DOHH2 (cell line): ENCODE measurements at regions not wholly inside any gene's neighbourhood (a gene's known extent, or its start where the extent isn't known, plus 50 kb on each side); places are given as distances from the start of the nearest gene placed in this dataset.

Experiments
- H3F3A ChIP-seq: fragments of 200-600 bp; sonication (generic), shearing (Covaris generic); 2 replicates; pipeline ENCODE4 v1.6.0; 2016; ENCODE audit warnings: antibody characterized with exemption, mild to moderate bottlenecking; ENCODE audit not compliant: control insufficient read depth, insufficient read depth
- H3K27ac ChIP-seq: fragments of 200-600 bp; sonication (generic); 2 replicates; pipeline ENCODE4 v1.5.1; 2014; ENCODE audit warnings: low read depth, mild to moderate bottlenecking, low read length, moderate library complexity
- H3K27me3 ChIP-seq: fragments of 200-600 bp; sonication (generic); 2 replicates; pipeline ENCODE4 v1.6.1; 2014; ENCODE audit warnings: mild to moderate bottlenecking, low read length, mixed read lengths; ENCODE audit not compliant: control insufficient read depth
- H3K36me3 ChIP-seq: fragments of 200-600 bp; sonication (generic); 2 replicates; pipeline ENCODE4 v1.6.1; 2014; ENCODE audit warnings: mild to moderate bottlenecking, low read length, moderate library complexity, mixed read lengths; ENCODE audit not compliant: control insufficient read depth
- H3K4me1 ChIP-seq: fragments of 200-600 bp; sonication (generic); 2 replicates; pipeline ENCODE4 v1.6.1; 2014; ENCODE audit warnings: mild to moderate bottlenecking, low read length, mixed read lengths; ENCODE audit not compliant: control insufficient read depth
- H3K4me2 ChIP-seq: fragments of 200-600 bp; sonication (generic); 2 replicates; pipeline ENCODE4 v1.6.0; 2014; ENCODE audit warnings: mild to moderate bottlenecking, low read length, moderate library complexity
- H3K4me3 ChIP-seq: fragments of 200-600 bp; sonication (generic); 2 replicates; pipeline ENCODE4 v1.5.1; 2014; ENCODE audit warnings: mild to moderate bottlenecking, low read length, mixed read lengths
- H3K79me2 ChIP-seq: fragments of 200-600 bp; sonication (generic); 2 replicates; pipeline ENCODE4 v1.6.1; 2014; ENCODE audit warnings: mild to moderate bottlenecking, low read length, mixed read lengths; ENCODE audit not compliant: control insufficient read depth
- H3K9me2 ChIP-seq: fragments of 200-600 bp; sonication (generic); replicated peaks from 2 replicates; pipeline ENCODE4 v1.6.1; 2014; ENCODE audit warnings: mild to moderate bottlenecking, low read length, mixed read lengths; ENCODE audit not compliant: control insufficient read depth
- H3K9me3 ChIP-seq: fragments of 200-600 bp; sonication (generic); 2 replicates; pipeline ENCODE4 v1.6.1; 2014; ENCODE audit warnings: antibody characterized with exemption, low read length, mixed read lengths; ENCODE audit not compliant: control insufficient read depth, insufficient read depth
- H4K20me1 ChIP-seq: fragments of 200-600 bp; sonication (generic); 2 replicates; pipeline ENCODE4 v1.6.0; 2014; ENCODE audit warnings: low read depth, mild to moderate bottlenecking, antibody characterized with exemption, low read length, moderate library complexity; ENCODE audit not compliant: control insufficient read depth, insufficient read depth
- CTCF ChIP-seq: fragments of 200-600 bp; sonication (generic); IDR thresholded peaks from one replicate; pipeline ENCODE4 v1.5.1; 2014; ENCODE audit warnings: antibody characterized with exemption, mild to moderate bottlenecking, low read depth, low read length; ENCODE audit not compliant: poor library complexity, severe bottlenecking
- EZH2phosphoT487 ChIP-seq: fragments of 200-600 bp; sonication (generic); IDR thresholded peaks from 2 replicates; pipeline ENCODE4 v1.6.1; 2017; ENCODE audit warnings: borderline replicate concordance, mild to moderate bottlenecking, antibody characterized with exemption, low read length, moderate library complexity, mixed read lengths

GRCh38 chr13:22211876-22212275 lies 541.0 kb downstream of the FGF9 start:
- Histone ChIP-seq H3F3A (no peaks in the 10 kb centered on the region), H3K9me2 (no peaks in the 10 kb centered on the region), H3K36me3 (no peaks in the 10 kb centered on the region), H3K27me3 (no peaks in the 10 kb centered on the region), H3K79me2 (no peaks in the 10 kb centered on the region), H3K9me3 (peaks cover 25% of the 10 kb centered on the region; the same call in 1 of the 2 replicates), H3K4me2 (no peak overlapping the region), H3K27ac (no peak overlapping the region), H3K4me3 (no peak overlapping the region), H3K4me1 (no peaks in the 10 kb centered on the region), H4K20me1 (no peaks in the 10 kb centered on the region)
- TF ChIP-seq CTCF = no peak
- TF ChIP-seq EZH2phosphoT487 = no peak

- peaks cover 25% of the 10 kb centered on the region; the same call in 1 of the 2 replicates for H3K9me3 ChIP-seq
- no peaks in the 10 kb centered on the region for H3K36me3 ChIP-seq
- no peak overlapping the region for H3K27ac ChIP-seq
- no peak overlapping the region for H3K4me2 ChIP-seq
- no peaks in the 10 kb centered on the region for H3K27me3 ChIP-seq
- no peak overlapping the region for H3K4me3 ChIP-seq
- no peaks in the 10 kb centered on the region for H3F3A ChIP-seq
- no peaks in the 10 kb centered on the region for H3K9me2 ChIP-seq
- no peaks in the 10 kb centered on the region for H3K79me2 ChIP-seq
- no peaks in the 10 kb centered on the region for H3K4me1 ChIP-seq
- no peaks in the 10 kb centered on the region for H4K20me1 ChIP-seq
- TF ChIP-seq CTCF (no peak), EZH2phosphoT487 (no peak)
Observed at GRCh38 chr13:22212576-22212975, 541.7 kb downstream of the FGF9 start.

GRCh38 chr13:22214184-22214583 lies 543.3 kb downstream of the FGF9 start:
- no peaks in the 10 kb centered on the region for H3K9me2 ChIP-seq
- no peak overlapping the region for H3K4me2 ChIP-seq
- peaks cover 21% of the 10 kb centered on the region; the same call in 1 of the 2 replicates for H3K9me3 ChIP-seq
- H3K27me3 ChIP-seq = no peaks in the 10 kb centered on the region
- no peaks in the 10 kb centered on the region for H3K79me2 ChIP-seq
- H3K36me3 ChIP-seq = no peaks in the 10 kb centered on the region
- TF ChIP-seq EZH2phosphoT487 = no peak
- no peak for TF ChIP-seq CTCF
- no peaks in the 10 kb centered on the region for H3K4me1 ChIP-seq
- no peak overlapping the region for H3K4me3 ChIP-seq
- no peaks in the 10 kb centered on the region for H3F3A ChIP-seq
- no peak overlapping the region for H3K27ac ChIP-seq
- no peaks in the 10 kb centered on the region for H4K20me1 ChIP-seq

- Histone ChIP-seq H3K79me2 (no peaks in the 10 kb centered on the region), H4K20me1 (no peaks in the 10 kb centered on the region), H3K4me1 (no peaks in the 10 kb centered on the region), H3K9me3 (no peaks in the 10 kb centered on the region; the same call in 1 of the 2 replicates), H3K36me3 (no peaks in the 10 kb centered on the region), H3F3A (no peaks in the 10 kb centered on the region), H3K9me2 (no peaks in the 10 kb centered on the region), H3K4me3 (no peak overlapping the region), H3K27ac (no peak overlapping the region), H3K27me3 (no peaks in the 10 kb centered on the region), H3K4me2 (no peak overlapping the region)
- TF ChIP-seq CTCF = no peak
- TF ChIP-seq EZH2phosphoT487 = no peak
Observed at GRCh38 chr13:22218797-22219196, 547.9 kb downstream of the FGF9 start.
